GM21423 (cell line): ENCODE measurements at regions not wholly inside any gene's neighbourhood (a gene's known extent, or its start where the extent isn't known, plus 50 kb on each side); places are given as distances from the start of the nearest gene placed in this dataset.

Experiments
- ATAC-seq: cut with Tn5 transposase; IDR thresholded peaks from one replicate; pipeline ENCODE4 v1.9.1; 2021; ENCODE audit warnings: mild to moderate bottlenecking, moderate library complexity; ENCODE audit not compliant: unreplicated experiment

GRCh38 chr2:53452400-53452799 is 315.2 kb upstream of the CHAC2 start:
- no peak for ATAC-seq

GRCh38 chr2:53450923-53451322 is 316.7 kb upstream of the CHAC2 start:
- no peak for ATAC-seq

DNA sequence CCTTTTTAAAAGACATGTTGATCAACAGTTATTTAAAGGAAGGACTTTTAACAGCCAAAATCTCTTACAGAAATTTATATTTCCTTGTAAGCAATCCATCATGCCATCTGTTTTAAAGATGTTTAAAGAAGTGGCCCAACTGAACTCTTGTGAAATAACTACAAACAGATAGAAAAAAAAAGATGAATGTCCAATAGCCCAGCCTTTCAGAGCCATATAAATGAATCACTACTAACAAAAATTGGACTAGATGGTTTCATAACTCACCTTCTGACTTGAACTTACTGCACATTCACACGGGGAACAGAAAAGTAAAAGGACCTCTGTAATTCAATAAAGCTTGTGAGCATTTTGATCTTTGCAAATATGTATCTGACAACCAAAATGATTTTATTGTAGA is 319.0 kb upstream of the CHAC2 start:
- no peak for ATAC-seq

- ATAC-seq, result no peak
Measured at GRCh38 chr2:53448086-53448485, 319.5 kb upstream of the CHAC2 start.

GRCh38 chr2:53445383-53446070 is 322.1 kb upstream of the CHAC2 start:
- ATAC-seq, result no peak

- ATAC-seq, result no peak
Measured at GRCh38 chr2:53442783-53443182, 324.8 kb upstream of the CHAC2 start.

- ATAC-seq, result no peak
Measured at GRCh38 chr2:53442093-53442492, 325.5 kb upstream of the CHAC2 start.

DNA sequence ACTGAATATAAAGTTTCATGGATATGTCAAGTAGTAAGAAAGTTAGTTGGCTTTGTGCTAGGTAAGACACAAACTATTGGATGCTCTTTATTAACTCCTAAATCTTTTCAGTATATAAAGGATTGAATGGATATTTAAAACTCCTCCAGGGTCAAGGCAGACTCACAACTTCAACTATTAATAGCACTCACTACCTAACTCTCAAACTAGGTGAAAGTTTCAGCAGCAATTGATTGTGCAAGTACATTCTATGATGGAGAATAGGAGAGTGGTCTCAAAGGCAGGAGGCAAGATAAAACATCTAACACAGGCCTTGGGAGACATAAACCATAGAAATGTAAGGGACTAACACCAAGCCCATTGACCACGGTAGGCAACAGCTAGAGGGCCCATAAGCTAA is 328.9 kb upstream of the CHAC2 start:
- no peak for ATAC-seq

GRCh38 chr2:53438100-53438499 is 329.5 kb upstream of the CHAC2 start:
- no peak for ATAC-seq

- no peak for ATAC-seq
Measured at GRCh38 chr2:53437371-53437770, 330.2 kb upstream of the CHAC2 start.

GRCh38 chr2:53436882-53437281 is 330.7 kb upstream of the CHAC2 start:
- ATAC-seq, result no peak

GRCh38 chr2:53435610-53436009 is 332.0 kb upstream of the CHAC2 start:
- no peak for ATAC-seq

DNA sequence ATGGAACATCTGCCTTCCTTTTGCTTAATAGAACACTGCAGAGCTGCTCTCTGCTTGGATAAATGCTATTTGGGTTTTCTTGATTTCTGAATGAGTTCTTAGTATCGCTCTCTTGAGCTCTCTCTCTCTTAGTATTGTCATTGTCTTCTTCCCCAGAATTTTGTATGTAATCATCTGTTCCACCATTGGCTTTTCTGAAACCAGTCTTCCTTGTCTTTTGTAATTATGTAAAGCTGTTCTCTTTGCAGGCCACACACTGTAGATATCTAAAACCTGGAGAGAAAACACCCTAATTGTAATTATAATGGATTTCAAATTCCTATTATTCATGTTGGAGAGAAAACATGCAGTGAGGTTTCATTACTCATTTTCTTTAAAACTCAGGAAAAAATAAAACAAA is 333.1 kb upstream of the CHAC2 start:
- ATAC-seq, result no peak

DNA sequence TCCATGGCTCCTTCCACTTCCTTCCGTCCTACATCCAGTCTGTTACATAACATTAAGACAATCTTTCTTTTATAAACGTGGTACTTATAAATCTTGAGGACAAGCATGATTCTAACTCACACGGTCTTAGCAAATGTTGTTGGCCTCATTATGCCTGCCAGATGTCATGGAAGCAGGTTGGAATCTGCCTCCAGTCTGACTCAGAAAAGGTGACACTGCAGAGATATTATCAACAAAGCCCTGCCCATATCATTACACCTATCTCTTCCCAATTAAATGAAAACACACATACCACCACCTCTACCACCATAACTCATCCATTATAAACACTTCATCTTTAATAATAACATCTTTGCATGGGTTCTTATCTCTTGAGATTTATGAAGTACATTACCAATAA is 334.7 kb upstream of the CHAC2 start:
- no peak for ATAC-seq

- ATAC-seq, result no peak
Measured at GRCh38 chr2:53429901-53430300, 337.7 kb upstream of the CHAC2 start.

DNA sequence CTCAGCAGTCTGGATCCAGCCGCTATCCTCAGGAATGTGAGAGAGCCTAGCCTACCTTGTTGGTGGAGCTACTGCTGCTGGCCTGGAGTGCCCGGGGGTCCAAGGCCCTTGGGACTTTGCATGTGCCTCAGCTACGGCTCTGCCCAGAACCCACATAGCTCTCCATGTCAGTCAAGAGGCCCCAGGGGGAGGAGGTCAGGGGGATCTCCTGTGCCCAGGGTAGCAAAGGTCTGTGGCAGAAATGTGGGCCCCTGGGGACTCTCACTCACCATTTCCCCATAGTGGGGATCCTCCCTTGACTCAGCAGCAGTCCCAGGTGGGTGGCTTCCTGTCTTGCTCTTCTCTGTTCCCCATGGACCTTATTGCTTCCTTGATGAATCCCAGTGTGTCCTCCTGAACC is 342.7 kb upstream of the CHAC2 start:
- ATAC-seq, result peak; percentile 58

GRCh38 chr2:53423465-53423864 is 344.1 kb upstream of the CHAC2 start:
- ATAC-seq, result no peak

DNA sequence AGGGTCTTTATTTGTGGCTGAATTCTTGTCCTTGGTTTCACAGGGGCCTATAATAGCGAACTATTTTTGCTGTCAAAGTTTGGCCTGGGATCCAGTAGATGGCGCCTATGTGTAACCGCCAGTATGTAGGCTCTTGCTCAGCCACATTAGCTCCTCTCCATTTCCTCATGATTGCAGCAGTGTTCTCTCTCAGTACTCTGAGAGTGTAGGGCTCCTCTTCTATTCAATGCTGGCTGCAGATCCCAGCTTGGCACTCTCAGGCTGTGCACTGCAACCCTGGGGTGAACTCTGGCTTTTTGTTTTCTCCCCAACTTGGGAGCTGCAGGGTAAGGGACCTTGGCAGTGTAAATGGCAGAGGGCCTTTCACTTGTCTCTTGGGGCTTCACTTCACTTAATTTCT is 344.6 kb upstream of the CHAC2 start:
- ATAC-seq, result no peak

- ATAC-seq, result no peak
Measured at GRCh38 chr2:53417385-53417784, 350.2 kb upstream of the CHAC2 start.

- no peak for ATAC-seq
Measured at GRCh38 chr2:53407363-53408080, 360.1 kb upstream of the CHAC2 start.

DNA sequence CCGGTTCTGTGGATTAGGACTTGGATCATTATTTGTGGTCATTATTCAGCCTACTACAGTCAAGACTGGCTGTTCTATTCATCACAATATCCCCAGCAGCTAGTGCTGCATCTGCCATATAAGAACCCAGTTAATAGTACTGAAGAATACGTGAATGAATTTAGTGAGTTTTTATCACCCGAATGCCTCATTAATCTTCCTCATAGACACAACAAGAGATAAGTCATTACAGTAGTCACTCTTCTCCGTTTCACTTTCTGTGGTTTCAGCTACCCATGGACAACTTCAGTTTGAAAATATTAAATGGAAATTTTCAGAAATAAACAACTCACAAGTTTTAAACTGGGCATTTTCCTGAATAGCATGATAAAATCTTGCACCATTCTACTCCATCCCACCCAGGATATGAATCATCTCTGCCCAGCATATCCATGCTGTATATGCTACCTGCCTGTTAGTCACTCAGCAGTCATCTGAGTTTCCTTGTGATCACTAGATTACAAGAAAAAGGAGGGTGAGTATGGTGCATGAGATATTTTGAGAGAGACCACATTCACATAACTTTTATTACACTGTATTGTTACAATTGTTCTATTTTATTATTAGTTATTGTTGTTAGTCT is 363.7 kb upstream of the CHAC2 start:
- peak; percentile 55 for ATAC-seq

DNA sequence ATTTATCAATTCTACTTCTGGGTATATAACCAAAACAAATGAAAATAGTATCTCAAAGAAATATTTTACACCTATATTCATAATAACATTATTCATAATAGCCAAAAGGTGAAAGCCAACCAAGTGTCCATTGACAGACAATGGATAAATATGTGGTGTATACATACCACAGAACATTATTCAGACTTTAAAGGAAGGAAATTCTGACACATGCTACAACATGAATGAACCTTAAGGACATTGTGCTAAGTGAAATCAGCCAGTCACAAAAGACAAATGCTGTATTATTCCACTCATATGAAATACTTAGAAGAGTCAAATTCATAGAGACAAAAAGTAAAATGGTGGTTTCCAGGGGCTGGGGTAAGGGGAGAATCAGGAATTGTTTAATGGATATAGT is 370.5 kb upstream of the CHAC2 start:
- no peak for ATAC-seq
